ENCODE measurements at regions not wholly inside any gene's neighbourhood (a gene's known extent, or its start where the extent isn't known, plus 50 kb on each side); places are given as distances from the start of the nearest gene placed in this dataset.

- no peak for DNase-seq (ENCODE audit: low read depth, low spot score)
- no peak overlapping the region for H3K4me3 ChIP-seq (ENCODE audit: low read length)
Measured at GRCh38 chr20:11551479-11551878, 366.2 kb upstream of the BTBD3 start.

GRCh38 chr20:11553603-11554002, 364.1 kb upstream of the BTBD3 start:
- no peak for DNase-seq (ENCODE audit: low read depth, low spot score)
- no peak overlapping the region for H3K4me3 ChIP-seq (ENCODE audit: low read length)

- DNase-seq (ENCODE audit: low read depth, low spot score) = no peak
- H3K4me3 ChIP-seq (ENCODE audit: low read length) = no peak overlapping the region
Measured at GRCh38 chr20:11555510-11555909, 362.2 kb upstream of the BTBD3 start.

GRCh38 chr20:11556410-11556809, 361.3 kb upstream of the BTBD3 start:
- DNase-seq (ENCODE audit: low read depth, low spot score) = no peak
- no peak overlapping the region for H3K4me3 ChIP-seq (ENCODE audit: low read length)

GRCh38 chr20:11564491-11564890, 353.2 kb upstream of the BTBD3 start:
- DNase-seq (ENCODE audit: low read depth, low spot score) = no peak
- no peak overlapping the region for H3K4me3 ChIP-seq (ENCODE audit: low read length)

GRCh38 chr20:11569163-11569562, 348.5 kb upstream of the BTBD3 start:
- no peak overlapping the region for H3K4me3 ChIP-seq (ENCODE audit: low read length)
- DNase-seq (ENCODE audit: low read depth, low spot score) = peak; percentile 6

- DNase-seq (ENCODE audit: low read depth, low spot score) = no peak
- H3K4me3 ChIP-seq (ENCODE audit: low read length) = no peak overlapping the region
Measured at GRCh38 chr20:11573507-11573906, 344.2 kb upstream of the BTBD3 start.

GRCh38 chr20:11581271-11581670, 336.4 kb upstream of the BTBD3 start:
- no peak overlapping the region for H3K4me3 ChIP-seq (ENCODE audit: low read length)
- DNase-seq (ENCODE audit: low read depth, low spot score) = no peak

- DNase-seq (ENCODE audit: low read depth, low spot score) = no peak
- no peak overlapping the region for H3K4me3 ChIP-seq (ENCODE audit: low read length)
Measured at GRCh38 chr20:11582060-11582459, 335.6 kb upstream of the BTBD3 start.

- no peak overlapping the region for H3K4me3 ChIP-seq (ENCODE audit: low read length)
- peak; percentile 26 for DNase-seq (ENCODE audit: low read depth, low spot score)
Measured at GRCh38 chr20:11585752-11586352, 331.8 kb upstream of the BTBD3 start.

GRCh38 chr20:11588875-11589274, 328.8 kb upstream of the BTBD3 start:
- H3K4me3 ChIP-seq (ENCODE audit: low read length) = no peak overlapping the region
- DNase-seq (ENCODE audit: low read depth, low spot score) = no peak

- H3K4me3 ChIP-seq (ENCODE audit: low read length) = no peak overlapping the region
- no peak for DNase-seq (ENCODE audit: low read depth, low spot score)
Measured at GRCh38 chr20:11591965-11592364, 325.7 kb upstream of the BTBD3 start.

- DNase-seq (ENCODE audit: low read depth, low spot score) = no peak
Measured at GRCh38 chr20:11604339-11604738, 313.4 kb upstream of the BTBD3 start.

GRCh38 chr20:11607047-11607446, 310.6 kb upstream of the BTBD3 start:
- H3K4me3 ChIP-seq (ENCODE audit: low read length) = no peak overlapping the region
- no peak for DNase-seq (ENCODE audit: low read depth, low spot score)

More at GRCh38 chr20:11604339-11604738, 313.4 kb upstream of the BTBD3 start:
- no peak overlapping the region for H3K4me3 ChIP-seq (ENCODE audit: low read length)

- DNase-seq (ENCODE audit: low read depth, low spot score) = no peak
- no peak overlapping the region for H3K4me3 ChIP-seq (ENCODE audit: low read length)
Measured at GRCh38 chr20:11608736-11609135, 309.0 kb upstream of the BTBD3 start.

GRCh38 chr20:11624704-11625103, 293.0 kb upstream of the BTBD3 start:
- DNase-seq (ENCODE audit: low read depth, low spot score) = no peak

GRCh38 chr20:11626551-11626950, 291.1 kb upstream of the BTBD3 start:
- no peak overlapping the region for H3K4me3 ChIP-seq (ENCODE audit: low read length)
- DNase-seq (ENCODE audit: low read depth, low spot score) = no peak

More at GRCh38 chr20:11624704-11625103, 293.0 kb upstream of the BTBD3 start:
- H3K4me3 ChIP-seq (ENCODE audit: low read length) = no peak overlapping the region

GRCh38 chr20:11642866-11643265, 274.8 kb upstream of the BTBD3 start:
- no peak for DNase-seq (ENCODE audit: low read depth, low spot score)

GRCh38 chr20:11646359-11646758, 271.3 kb upstream of the BTBD3 start:
- DNase-seq (ENCODE audit: low read depth, low spot score) = no peak
- no peak overlapping the region for H3K4me3 ChIP-seq (ENCODE audit: low read length)

More at GRCh38 chr20:11642866-11643265, 274.8 kb upstream of the BTBD3 start:
- H3K4me3 ChIP-seq (ENCODE audit: low read length) = no peak overlapping the region

- DNase-seq (ENCODE audit: low read depth, low spot score) = no peak
Measured at GRCh38 chr20:11650566-11650965, 267.1 kb upstream of the BTBD3 start.

GRCh38 chr20:11651138-11651537, 266.6 kb upstream of the BTBD3 start:
- H3K4me3 ChIP-seq (ENCODE audit: low read length) = no peak overlapping the region
- DNase-seq (ENCODE audit: low read depth, low spot score) = no peak

More at GRCh38 chr20:11650566-11650965, 267.1 kb upstream of the BTBD3 start:
- H3K4me3 ChIP-seq (ENCODE audit: low read length) = no peak overlapping the region
